ENCODE measurements at regions not wholly inside any gene's neighbourhood (a gene's known extent, or its start where the extent isn't known, plus 50 kb on each side); places are given as distances from the start of the nearest gene placed in this dataset.

DNA sequence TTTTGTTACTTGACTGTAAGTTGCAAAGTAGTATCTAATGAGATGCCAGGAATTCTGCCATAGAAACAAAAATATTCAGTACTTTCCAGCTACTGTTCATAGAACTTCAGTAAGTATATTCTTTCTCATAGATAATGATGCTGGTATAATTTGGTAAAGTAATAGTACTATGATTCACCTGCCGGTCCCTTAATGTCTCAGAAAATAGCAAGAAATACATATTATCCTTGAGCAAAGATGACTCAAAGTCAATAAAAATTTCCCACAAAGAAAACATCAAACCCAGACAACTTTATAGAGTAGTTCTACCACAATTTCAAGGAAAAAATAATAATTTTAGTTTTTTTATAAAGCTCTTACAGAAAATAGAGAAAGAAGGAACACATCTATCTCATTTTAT is 105.4 kb downstream of the EPDR1 start:
- Histone ChIP-seq H3K27ac (no peak overlapping the region), H3K36me3 (no peaks in the 10 kb centered on the region), H3K4me1 (no peaks in the 10 kb centered on the region), H3K9me3 (no peaks in the 10 kb centered on the region), H3K27me3 (replicated peaks in 1 of 7) (no peaks in the 10 kb centered on the region), H3K4me3 (no peak overlapping the region)
- intact Hi-C loops (cut with DNase I; ENCODE audit: low total_unique reads): no loop called here
- 95 to 100% (median 96%) methylated on average over 1 of the region's 1 CpG for WGBS, 5 donors
- TF ChIP-seq POLR2AphosphoS5 (IDR thresholded peaks at IDR 0.05) (no peak), POLR2A (IDR thresholded peaks at IDR 0.05) (no peak)
- TF ChIP-seq, protein P1, sequence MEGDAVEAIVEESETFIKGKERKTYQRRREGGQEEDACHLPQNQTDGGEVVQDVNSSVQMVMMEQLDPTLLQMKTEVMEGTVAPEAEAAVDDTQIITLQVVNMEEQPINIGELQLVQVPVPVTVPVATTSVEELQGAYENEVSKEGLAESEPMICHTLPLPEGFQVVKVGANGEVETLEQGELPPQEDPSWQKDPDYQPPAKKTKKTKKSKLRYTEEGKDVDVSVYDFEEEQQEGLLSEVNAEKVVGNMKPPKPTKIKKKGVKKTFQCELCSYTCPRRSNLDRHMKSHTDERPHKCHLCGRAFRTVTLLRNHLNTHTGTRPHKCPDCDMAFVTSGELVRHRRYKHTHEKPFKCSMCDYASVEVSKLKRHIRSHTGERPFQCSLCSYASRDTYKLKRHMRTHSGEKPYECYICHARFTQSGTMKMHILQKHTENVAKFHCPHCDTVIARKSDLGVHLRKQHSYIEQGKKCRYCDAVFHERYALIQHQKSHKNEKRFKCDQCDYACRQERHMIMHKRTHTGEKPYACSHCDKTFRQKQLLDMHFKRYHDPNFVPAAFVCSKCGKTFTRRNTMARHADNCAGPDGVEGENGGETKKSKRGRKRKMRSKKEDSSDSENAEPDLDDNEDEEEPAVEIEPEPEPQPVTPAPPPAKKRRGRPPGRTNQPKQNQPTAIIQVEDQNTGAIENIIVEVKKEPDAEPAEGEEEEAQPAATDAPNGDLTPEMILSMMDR (IDR thresholded peaks at IDR 0.05 in 8 of 11, conservative IDR thresholded peaks at IDR 0.05 in 3 of 11): no peak
- no peak for DNase-seq

DNA sequence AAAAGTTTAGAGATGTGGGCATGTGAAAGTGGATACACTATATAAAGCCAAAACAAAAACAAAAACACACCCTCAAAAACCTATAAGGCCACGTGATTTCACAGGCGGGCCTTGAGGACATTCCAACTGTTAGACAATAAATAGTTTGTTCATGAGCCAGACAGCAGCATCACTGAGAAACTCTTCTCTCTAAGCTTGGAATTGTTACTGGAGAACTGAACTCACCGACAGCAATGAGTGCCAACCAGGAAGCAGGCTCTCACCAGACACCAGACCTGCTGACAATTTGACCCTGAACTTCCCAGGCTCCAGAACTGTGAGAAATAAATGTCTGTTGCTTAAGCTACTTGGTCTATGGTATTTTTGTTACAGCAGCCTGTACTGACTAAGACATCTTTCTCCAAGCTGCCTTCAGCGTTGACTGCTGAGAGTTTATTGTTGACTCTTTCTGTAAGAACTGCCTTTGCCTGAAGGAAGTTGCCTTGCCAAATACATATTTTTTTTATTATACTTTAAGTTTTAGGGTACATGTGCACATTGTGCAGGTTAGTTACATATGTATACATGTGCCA is 107.5 kb downstream of the EPDR1 start:
- no peaks in the 10 kb centered on the region for H3K4me1 ChIP-seq
- WGBS, 5 donors: 72 to 80% (median 76%) methylated on average over 4 of the region's 4 CpGs
- no peaks in the 10 kb centered on the region for H3K36me3 ChIP-seq
- H3K9me3 ChIP-seq: no peaks in the 10 kb centered on the region
- TF ChIP-seq POLR2AphosphoS5 (IDR thresholded peaks at IDR 0.05) (no peak), POLR2A (IDR thresholded peaks at IDR 0.05) (no peak)
- TF ChIP-seq, protein P1 (IDR thresholded peaks at IDR 0.05 in 8 of 11, conservative IDR thresholded peaks at IDR 0.05 in 3 of 11): no peak
- intact Hi-C loops (cut with DNase I; ENCODE audit: low total_unique reads): no loop called here
- no peaks in the 10 kb centered on the region for H3K27me3 ChIP-seq (replicated peaks in 1 of 7)
- no peak overlapping the region for H3K4me3 ChIP-seq
- no peak overlapping the region for H3K27ac ChIP-seq
- DNase-seq: no peak

DNA sequence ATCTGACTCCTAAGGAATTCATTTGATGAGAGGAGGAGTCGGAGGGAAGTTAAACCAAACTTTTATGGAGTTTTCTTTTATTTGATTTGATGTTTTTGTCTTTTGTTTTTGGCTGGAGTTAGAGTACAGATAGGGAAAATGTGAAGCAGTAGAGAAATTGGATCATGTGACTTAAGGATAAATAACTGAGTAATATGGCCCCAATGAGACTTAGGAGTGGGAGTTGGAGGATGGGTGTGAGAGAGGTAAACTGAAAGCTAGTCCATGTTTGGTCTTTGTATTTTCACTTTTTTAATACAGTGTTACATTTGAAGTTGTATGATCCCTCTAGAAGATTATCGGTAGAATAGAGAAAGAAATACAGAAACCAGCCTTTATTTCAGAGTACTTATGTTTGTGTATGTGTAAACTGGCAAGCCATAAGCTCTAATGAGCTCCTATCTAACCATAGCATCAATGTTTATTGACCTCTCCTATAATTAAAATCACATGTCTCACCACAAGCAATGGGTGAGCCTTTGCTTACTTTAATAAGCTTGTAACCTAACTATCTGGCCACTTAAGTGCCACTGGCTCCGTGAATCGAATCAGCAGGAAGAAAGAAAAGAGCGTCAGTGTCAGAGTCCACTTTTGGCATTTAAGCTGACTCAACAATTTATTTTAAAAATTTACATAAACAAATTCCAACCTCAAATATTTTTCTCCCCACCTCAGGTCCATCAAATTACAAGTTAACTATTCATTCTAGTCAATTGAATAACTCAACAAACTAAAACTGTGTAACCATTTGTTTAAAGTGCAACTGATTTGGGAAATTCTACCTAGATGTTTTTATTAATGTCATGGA is 113.8 kb downstream of the EPDR1 start:
- Histone ChIP-seq H3K27ac (no peak overlapping the region), H3K27me3 (replicated peaks in 1 of 7) (no peaks in the 10 kb centered on the region), H3K9me3 (peaks cover 0 to 6% (median 0%) of the 10 kb centered on the region in 8 donors), H3K36me3 (no peaks in the 10 kb centered on the region), H3K4me3 (no peak overlapping the region), H3K4me1 (no peaks in the 10 kb centered on the region)
- TF ChIP-seq, protein P1 (IDR thresholded peaks at IDR 0.05 in 8 of 11, conservative IDR thresholded peaks at IDR 0.05 in 3 of 11): no peak
- no peak for TF ChIP-seq POLR2A (IDR thresholded peaks at IDR 0.05)
- TF ChIP-seq POLR2AphosphoS5 (IDR thresholded peaks at IDR 0.05): no peak
- DNase-seq: no peak
- WGBS, 5 donors: 75 to 88% (median 84%) methylated on average over 5 of the region's 5 CpGs
- intact Hi-C loops (cut with DNase I; ENCODE audit: low total_unique reads): no loop called here

DNA sequence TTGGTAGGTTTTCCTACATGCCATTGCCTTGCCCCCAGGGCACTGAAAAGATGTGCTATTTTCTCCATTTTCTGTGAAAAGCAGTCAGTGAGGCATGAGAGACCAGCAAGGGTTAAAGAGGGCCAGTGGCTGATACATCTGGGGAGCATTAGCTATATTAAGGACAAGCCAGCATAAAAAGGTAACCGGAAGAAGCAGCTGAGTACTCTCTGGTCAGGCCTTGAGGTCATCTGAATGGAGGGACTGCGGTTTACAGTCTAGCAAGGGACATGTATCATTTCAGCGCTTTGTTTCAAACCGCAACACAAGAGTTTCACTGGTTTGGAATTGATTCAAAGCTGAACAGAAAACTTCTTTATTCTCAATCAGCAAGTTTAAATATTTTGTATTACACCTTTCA is 120.4 kb downstream of the EPDR1 start:
- no peak for DNase-seq
- Histone ChIP-seq H3K4me1 (no peaks in the 10 kb centered on the region), H3K27me3 (replicated peaks in 1 of 7) (no peaks in the 10 kb centered on the region), H3K9me3 (peaks cover 0 to 6% (median 0%) of the 10 kb centered on the region in 8 donors), H3K4me3 (no peak overlapping the region), H3K36me3 (no peaks in the 10 kb centered on the region), H3K27ac (no peak overlapping the region)
- intact Hi-C loops (cut with DNase I; ENCODE audit: low total_unique reads): no loop called here
- WGBS, 5 donors: 81 to 93% (median 89%) methylated on average over 4 of the region's 4 CpGs
- TF ChIP-seq, protein P1 (IDR thresholded peaks at IDR 0.05 in 8 of 11, conservative IDR thresholded peaks at IDR 0.05 in 3 of 11): no peak
- TF ChIP-seq POLR2AphosphoS5 (IDR thresholded peaks at IDR 0.05) (no peak), POLR2A (IDR thresholded peaks at IDR 0.05) (no peak)

Measured in spleen (tissue), 11 donors.